Activated naive CD8-positive, alpha-beta T cell treated with anti-CD3 and anti-CD28 coated beads for 36 hours (primary cell): ENCODE measurements at regions not wholly inside any gene's neighbourhood (a gene's known extent, or its start where the extent isn't known, plus 50 kb on each side); places are given as distances from the start of the nearest gene placed in this dataset.
"Not testable (repeated sequence)": the region's sequence is repeated elsewhere in the genome, so short reads cannot be mapped to it uniquely, and the experiment has no call there.

Source experiments
- DNase-seq: peaks from one replicate; pipeline ENCODE4 v3.0.0; 2021
- H3K27ac Mint-ChIP-seq: one replicate; pipeline ENCODE4 v1.8.0; 2022; ENCODE audit warnings: mild to moderate bottlenecking, moderate library complexity, mixed read lengths
- H3K27me3 Mint-ChIP-seq: one replicate; pipeline ENCODE4 v1.8.0; 2022; ENCODE audit warnings: mild to moderate bottlenecking, mixed read lengths
- H3K36me3 Mint-ChIP-seq: one replicate; pipeline ENCODE4 v1.8.0; 2021; ENCODE audit warnings: mild to moderate bottlenecking, mixed read lengths
- H3K4me1 Mint-ChIP-seq: one replicate; pipeline ENCODE4 v1.8.0; 2021; ENCODE audit warnings: mixed read lengths
- H3K4me3 Mint-ChIP-seq: one replicate; pipeline ENCODE4 v1.8.0; 2022; ENCODE audit warnings: mild to moderate bottlenecking, moderate library complexity, mixed read lengths
- H3K9me3 Mint-ChIP-seq: one replicate; pipeline ENCODE4 v1.8.0; 2022; ENCODE audit warnings: mixed read lengths

GRCh38 chr2:16394986-16395550 is 270.6 kb downstream of the CYRIA start:
- H3K27me3 Mint-ChIP-seq = no peaks in the 10 kb centered on the region
- no peak overlapping the region for H3K27ac Mint-ChIP-seq
- no peak for DNase-seq
- H3K4me3 Mint-ChIP-seq = no peak overlapping the region
- H3K4me1 Mint-ChIP-seq = no peaks in the 10 kb centered on the region
- H3K9me3 Mint-ChIP-seq = no peaks in the 10 kb centered on the region
- no peaks in the 10 kb centered on the region for H3K36me3 Mint-ChIP-seq

GRCh38 chr2:16394072-16394985 is 271.3 kb downstream of the CYRIA start:
- Mint-ChIP-seq H3K9me3 (no peaks in the 10 kb centered on the region), H3K36me3 (no peaks in the 10 kb centered on the region), H3K27ac (no peak overlapping the region), H3K4me1 (no peaks in the 10 kb centered on the region), H3K4me3 (no peak overlapping the region), H3K27me3 (no peaks in the 10 kb centered on the region)
- DNase-seq = no peak

- Mint-ChIP-seq H3K27ac (no peak overlapping the region), H3K27me3 (no peaks in the 10 kb centered on the region), H3K4me3 (no peak overlapping the region), H3K36me3 (no peaks in the 10 kb centered on the region), H3K4me1 (no peaks in the 10 kb centered on the region), H3K9me3 (no peaks in the 10 kb centered on the region)
- no peak for DNase-seq
Measured at GRCh38 chr2:16393500-16394071, 272.0 kb downstream of the CYRIA start.

- Mint-ChIP-seq H3K9me3 (no peaks in the 10 kb centered on the region), H3K4me3 (no peak overlapping the region), H3K27ac (no peak overlapping the region), H3K36me3 (no peaks in the 10 kb centered on the region), H3K27me3 (no peaks in the 10 kb centered on the region), H3K4me1 (no peaks in the 10 kb centered on the region)
- DNase-seq = no peak
Measured at GRCh38 chr2:16392647-16393499, 272.8 kb downstream of the CYRIA start.

- DNase-seq = no peak
- H3K9me3 Mint-ChIP-seq = no peaks in the 10 kb centered on the region
Measured at GRCh38 chr2:16391986-16392385, 273.6 kb downstream of the CYRIA start.

GRCh38 chr2:16390561-16390960 is 275.1 kb downstream of the CYRIA start:
- Mint-ChIP-seq H3K27me3 (no peaks in the 10 kb centered on the region), H3K27ac (no peak overlapping the region), H3K4me1 (no peaks in the 10 kb centered on the region), H3K36me3 (no peaks in the 10 kb centered on the region), H3K4me3 (no peak overlapping the region), H3K9me3 (no peaks in the 10 kb centered on the region)
- DNase-seq = no peak

More at GRCh38 chr2:16391986-16392385, 273.6 kb downstream of the CYRIA start:
- Mint-ChIP-seq H3K27ac (no peak overlapping the region), H3K4me3 (no peak overlapping the region), H3K27me3 (no peaks in the 10 kb centered on the region), H3K36me3 (no peaks in the 10 kb centered on the region), H3K4me1 (no peaks in the 10 kb centered on the region)

- Mint-ChIP-seq H3K36me3 (no peaks in the 10 kb centered on the region), H3K9me3 (no peaks in the 10 kb centered on the region), H3K27ac (no peak overlapping the region), H3K4me1 (no peaks in the 10 kb centered on the region), H3K27me3 (no peaks in the 10 kb centered on the region), H3K4me3 (no peak overlapping the region)
- DNase-seq = no peak
Measured at GRCh38 chr2:16389611-16390010, 276.0 kb downstream of the CYRIA start.

- H3K4me1 Mint-ChIP-seq, H3K36me3 Mint-ChIP-seq, DNase-seq, H3K27ac Mint-ChIP-seq, H3K4me3 Mint-ChIP-seq, H3K9me3 Mint-ChIP-seq, H3K27me3 Mint-ChIP-seq: not testable (repeated sequence)
Measured at GRCh38 chr2:16388199-16388830, 277.3 kb downstream of the CYRIA start.

- H3K4me3 Mint-ChIP-seq = no peak overlapping the region
- no peak for DNase-seq
- no peak overlapping the region for H3K27ac Mint-ChIP-seq
- H3K4me1 Mint-ChIP-seq = no peaks in the 10 kb centered on the region
- H3K36me3 Mint-ChIP-seq = no peaks in the 10 kb centered on the region
- no peaks in the 10 kb centered on the region for H3K9me3 Mint-ChIP-seq
- no peaks in the 10 kb centered on the region for H3K27me3 Mint-ChIP-seq
Measured at GRCh38 chr2:16387461-16387984, 278.1 kb downstream of the CYRIA start.

GRCh38 chr2:16386431-16386830 is 279.2 kb downstream of the CYRIA start:
- H3K4me3 Mint-ChIP-seq = no peak overlapping the region
- H3K27me3 Mint-ChIP-seq = no peaks in the 10 kb centered on the region
- no peaks in the 10 kb centered on the region for H3K9me3 Mint-ChIP-seq
- H3K4me1 Mint-ChIP-seq = no peaks in the 10 kb centered on the region
- H3K36me3 Mint-ChIP-seq = no peaks in the 10 kb centered on the region
- no peak for DNase-seq
- no peak overlapping the region for H3K27ac Mint-ChIP-seq

GRCh38 chr2:16386031-16386430 is 279.6 kb downstream of the CYRIA start:
- Mint-ChIP-seq H3K9me3 (no peaks in the 10 kb centered on the region), H3K4me1 (no peaks in the 10 kb centered on the region), H3K4me3 (no peak overlapping the region), H3K36me3 (no peaks in the 10 kb centered on the region), H3K27ac (no peak overlapping the region), H3K27me3 (no peaks in the 10 kb centered on the region)
- DNase-seq = no peak

- H3K36me3 Mint-ChIP-seq = no peaks in the 10 kb centered on the region
- no peaks in the 10 kb centered on the region for H3K4me1 Mint-ChIP-seq
- no peak overlapping the region for H3K4me3 Mint-ChIP-seq
- no peak for DNase-seq
- no peaks in the 10 kb centered on the region for H3K27me3 Mint-ChIP-seq
- no peak overlapping the region for H3K27ac Mint-ChIP-seq
- no peaks in the 10 kb centered on the region for H3K9me3 Mint-ChIP-seq
Measured at GRCh38 chr2:16385341-16385740, 280.3 kb downstream of the CYRIA start.

GRCh38 chr2:16383411-16383810 is 282.2 kb downstream of the CYRIA start:
- H3K4me1 Mint-ChIP-seq = no peaks in the 10 kb centered on the region
- H3K27me3 Mint-ChIP-seq = no peaks in the 10 kb centered on the region
- no peaks in the 10 kb centered on the region for H3K9me3 Mint-ChIP-seq
- no peak overlapping the region for H3K27ac Mint-ChIP-seq
- DNase-seq = no peak
- H3K4me3 Mint-ChIP-seq = no peak overlapping the region
- H3K36me3 Mint-ChIP-seq = no peaks in the 10 kb centered on the region

- Mint-ChIP-seq H3K27ac (no peak overlapping the region), H3K27me3 (no peaks in the 10 kb centered on the region), H3K4me1 (no peaks in the 10 kb centered on the region), H3K4me3 (no peak overlapping the region), H3K36me3 (no peaks in the 10 kb centered on the region), H3K9me3 (no peaks in the 10 kb centered on the region)
- no peak for DNase-seq
Measured at GRCh38 chr2:16382451-16382850, 283.2 kb downstream of the CYRIA start.
